ENCODE measurements at regions not wholly inside any gene's neighbourhood (a gene's known extent, or its start where the extent isn't known, plus 50 kb on each side); places are given as distances from the start of the nearest gene placed in this dataset.

GRCh38 chr7:70975754-70976153, 156.2 kb upstream of the GALNT17 start:
- DNase-seq (ENCODE audit: low read depth): no peak
- ChIA-PET POLR2A (no interaction called here), CTCF (no interaction called here)
- no peak overlapping the region for H3K4me3 ChIP-seq (ENCODE audit: low read depth, low read length)
- no peaks in the 10 kb centered on the region for H3K36me3 ChIP-seq (ENCODE audit: control insufficient read depth, insufficient read depth, low read length)
- H3K27me3 ChIP-seq (ENCODE audit: control insufficient read depth, insufficient read depth, low read length): no peaks in the 10 kb centered on the region
- TF ChIP-seq CTCF (IDR thresholded peaks at IDR 0.05; ENCODE audit: insufficient read depth, low read depth, low read length): no peak

- no peak for TF ChIP-seq CTCF (IDR thresholded peaks at IDR 0.05; ENCODE audit: insufficient read depth, low read depth, low read length)
- ChIA-PET POLR2A (no interaction called here), CTCF (no interaction called here)
- DNase-seq (ENCODE audit: low read depth): no peak
- H3K4me3 ChIP-seq (ENCODE audit: low read depth, low read length): no peak overlapping the region
- no peaks in the 10 kb centered on the region for H3K36me3 ChIP-seq (ENCODE audit: control insufficient read depth, insufficient read depth, low read length)
- H3K27me3 ChIP-seq (ENCODE audit: control insufficient read depth, insufficient read depth, low read length): no peaks in the 10 kb centered on the region
Observed at GRCh38 chr7:70986297-70986696, 145.6 kb upstream of the GALNT17 start.

- POLR2A ChIA-PET: no interaction called here
- H3K4me3 ChIP-seq (ENCODE audit: low read depth, low read length): no peak overlapping the region
- H3K36me3 ChIP-seq (ENCODE audit: control insufficient read depth, insufficient read depth, low read length): no peaks in the 10 kb centered on the region
- CTCF ChIA-PET: no interaction called here
- no peaks in the 10 kb centered on the region for H3K27me3 ChIP-seq (ENCODE audit: control insufficient read depth, insufficient read depth, low read length)
- DNase-seq (ENCODE audit: low read depth): no peak
- TF ChIP-seq CTCF (IDR thresholded peaks at IDR 0.05; ENCODE audit: insufficient read depth, low read depth, low read length): no peak
Observed at GRCh38 chr7:70994176-70994575, 137.8 kb upstream of the GALNT17 start.

- no peaks in the 10 kb centered on the region for H3K36me3 ChIP-seq (ENCODE audit: control insufficient read depth, insufficient read depth, low read length)
- CTCF ChIA-PET: no interaction called here
- no peak for TF ChIP-seq CTCF (IDR thresholded peaks at IDR 0.05; ENCODE audit: insufficient read depth, low read depth, low read length)
Observed at GRCh38 chr7:70997261-70997660, 134.7 kb upstream of the GALNT17 start.

GRCh38 chr7:71005109-71005508, 126.8 kb upstream of the GALNT17 start:
- POLR2A ChIA-PET: no interaction called here
- Histone ChIP-seq H3K36me3 (ENCODE audit: control insufficient read depth, insufficient read depth, low read length) (no peaks in the 10 kb centered on the region), H3K4me3 (ENCODE audit: low read depth, low read length) (no peak overlapping the region), H3K27me3 (ENCODE audit: control insufficient read depth, insufficient read depth, low read length) (no peaks in the 10 kb centered on the region)
- no peak for TF ChIP-seq CTCF (IDR thresholded peaks at IDR 0.05; ENCODE audit: insufficient read depth, low read depth, low read length)
- DNase-seq (ENCODE audit: low read depth): no peak
- CTCF ChIA-PET: no interaction called here

More at GRCh38 chr7:70997261-70997660, 134.7 kb upstream of the GALNT17 start:
- POLR2A ChIA-PET: no interaction called here
- Histone ChIP-seq H3K4me3 (ENCODE audit: low read depth, low read length) (no peak overlapping the region), H3K27me3 (ENCODE audit: control insufficient read depth, insufficient read depth, low read length) (no peaks in the 10 kb centered on the region)
- DNase-seq (ENCODE audit: low read depth): no peak
